ENCODE measurements at regions not wholly inside any gene's neighbourhood (a gene's known extent, or its start where the extent isn't known, plus 50 kb on each side); places are given as distances from the start of the nearest gene placed in this dataset.

DNA sequence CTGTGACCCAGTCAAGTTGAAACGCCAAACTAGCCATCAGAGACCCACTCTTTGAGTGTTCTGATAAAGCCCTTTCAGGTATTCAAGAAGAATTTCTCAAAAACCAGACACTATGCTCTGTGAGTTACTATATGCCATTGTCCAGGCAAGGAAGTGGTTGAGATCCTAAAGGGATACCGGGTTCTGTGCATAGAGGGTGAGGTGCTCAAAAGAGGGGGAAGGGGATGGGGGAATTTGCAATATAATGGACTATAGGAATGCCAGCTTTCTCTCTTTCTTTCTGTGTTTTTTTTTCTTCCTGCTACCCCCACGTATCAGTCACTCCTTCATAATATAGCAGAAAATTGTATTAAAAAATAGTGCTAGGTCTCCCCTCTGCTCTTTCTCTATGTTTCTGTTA lies 1619.0 kb downstream of the STIM2 start (continued):
- TF ChIP-seq, protein P1, sequence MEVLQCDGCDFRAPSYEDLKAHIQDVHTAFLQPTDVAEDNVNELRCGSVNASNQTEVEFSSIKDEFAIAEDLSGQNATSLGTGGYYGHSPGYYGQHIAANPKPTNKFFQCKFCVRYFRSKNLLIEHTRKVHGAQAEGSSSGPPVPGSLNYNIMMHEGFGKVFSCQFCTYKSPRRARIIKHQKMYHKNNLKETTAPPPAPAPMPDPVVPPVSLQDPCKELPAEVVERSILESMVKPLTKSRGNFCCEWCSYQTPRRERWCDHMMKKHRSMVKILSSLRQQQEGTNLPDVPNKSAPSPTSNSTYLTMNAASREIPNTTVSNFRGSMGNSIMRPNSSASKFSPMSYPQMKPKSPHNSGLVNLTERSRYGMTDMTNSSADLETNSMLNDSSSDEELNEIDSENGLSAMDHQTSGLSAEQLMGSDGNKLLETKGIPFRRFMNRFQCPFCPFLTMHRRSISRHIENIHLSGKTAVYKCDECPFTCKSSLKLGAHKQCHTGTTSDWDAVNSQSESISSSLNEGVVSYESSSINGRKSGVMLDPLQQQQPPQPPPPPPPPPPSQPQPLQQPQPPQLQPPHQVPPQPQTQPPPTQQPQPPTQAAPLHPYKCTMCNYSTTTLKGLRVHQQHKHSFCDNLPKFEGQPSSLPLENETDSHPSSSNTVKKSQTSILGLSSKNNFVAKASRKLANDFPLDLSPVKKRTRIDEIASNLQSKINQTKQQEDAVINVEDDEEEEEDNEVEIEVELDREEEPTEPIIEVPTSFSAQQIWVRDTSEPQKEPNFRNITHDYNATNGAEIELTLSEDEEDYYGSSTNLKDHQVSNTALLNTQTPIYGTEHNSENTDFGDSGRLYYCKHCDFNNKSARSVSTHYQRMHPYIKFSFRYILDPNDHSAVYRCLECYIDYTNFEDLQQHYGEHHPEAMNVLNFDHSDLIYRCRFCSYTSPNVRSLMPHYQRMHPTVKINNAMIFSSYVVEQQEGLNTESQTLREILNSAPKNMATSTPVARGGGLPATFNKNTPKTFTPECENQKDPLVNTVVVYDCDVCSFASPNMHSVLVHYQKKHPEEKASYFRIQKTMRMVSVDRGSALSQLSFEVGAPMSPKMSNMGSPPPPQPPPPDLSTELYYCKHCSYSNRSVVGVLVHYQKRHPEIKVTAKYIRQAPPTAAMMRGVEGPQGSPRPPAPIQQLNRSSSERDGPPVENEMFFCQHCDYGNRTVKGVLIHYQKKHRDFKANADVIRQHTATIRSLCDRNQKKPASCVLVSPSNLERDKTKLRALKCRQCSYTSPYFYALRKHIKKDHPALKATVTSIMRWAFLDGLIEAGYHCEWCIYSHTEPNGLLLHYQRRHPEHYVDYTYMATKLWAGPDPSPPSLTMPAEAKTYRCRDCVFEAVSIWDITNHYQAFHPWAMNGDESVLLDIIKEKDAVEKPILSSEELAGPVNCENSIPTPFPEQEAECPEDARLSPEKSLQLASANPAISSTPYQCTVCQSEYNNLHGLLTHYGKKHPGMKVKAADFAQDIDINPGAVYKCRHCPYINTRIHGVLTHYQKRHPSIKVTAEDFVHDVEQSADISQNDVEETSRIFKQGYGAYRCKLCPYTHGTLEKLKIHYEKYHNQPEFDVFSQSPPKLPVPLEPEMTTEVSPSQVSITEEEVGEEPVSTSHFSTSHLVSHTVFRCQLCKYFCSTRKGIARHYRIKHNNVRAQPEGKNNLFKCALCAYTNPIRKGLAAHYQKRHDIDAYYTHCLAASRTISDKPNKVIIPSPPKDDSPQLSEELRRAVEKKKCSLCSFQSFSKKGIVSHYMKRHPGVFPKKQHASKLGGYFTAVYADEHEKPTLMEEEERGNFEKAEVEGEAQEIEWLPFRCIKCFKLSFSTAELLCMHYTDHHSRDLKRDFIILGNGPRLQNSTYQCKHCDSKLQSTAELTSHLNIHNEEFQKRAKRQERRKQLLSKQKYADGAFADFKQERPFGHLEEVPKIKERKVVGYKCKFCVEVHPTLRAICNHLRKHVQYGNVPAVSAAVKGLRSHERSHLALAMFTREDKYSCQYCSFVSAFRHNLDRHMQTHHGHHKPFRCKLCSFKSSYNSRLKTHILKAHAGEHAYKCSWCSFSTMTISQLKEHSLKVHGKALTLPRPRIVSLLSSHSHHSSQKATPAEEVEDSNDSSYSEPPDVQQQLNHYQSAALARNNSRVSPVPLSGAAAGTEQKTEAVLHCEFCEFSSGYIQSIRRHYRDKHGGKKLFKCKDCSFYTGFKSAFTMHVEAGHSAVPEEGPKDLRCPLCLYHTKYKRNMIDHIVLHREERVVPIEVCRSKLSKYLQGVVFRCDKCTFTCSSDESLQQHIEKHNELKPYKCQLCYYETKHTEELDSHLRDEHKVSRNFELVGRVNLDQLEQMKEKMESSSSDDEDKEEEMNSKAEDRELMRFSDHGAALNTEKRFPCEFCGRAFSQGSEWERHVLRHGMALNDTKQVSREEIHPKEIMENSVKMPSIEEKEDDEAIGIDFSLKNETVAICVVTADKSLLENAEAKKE (CRISPR knock-in tag; IDR thresholded peaks at IDR 0.05), result no peak
- TF ChIP-seq EZH2 (IDR thresholded peaks at IDR 0.05; ENCODE audit: low read depth, unreplicated experiment), result no peak
- no peak for TF ChIP-seq CREB1 (CRISPR knock-in tag; IDR thresholded peaks at IDR 0.05; ENCODE audit: low read depth)
- no peak for TF ChIP-seq STAT1 (IDR thresholded peaks at IDR 0.05; ENCODE audit: unreplicated experiment)

DNA sequence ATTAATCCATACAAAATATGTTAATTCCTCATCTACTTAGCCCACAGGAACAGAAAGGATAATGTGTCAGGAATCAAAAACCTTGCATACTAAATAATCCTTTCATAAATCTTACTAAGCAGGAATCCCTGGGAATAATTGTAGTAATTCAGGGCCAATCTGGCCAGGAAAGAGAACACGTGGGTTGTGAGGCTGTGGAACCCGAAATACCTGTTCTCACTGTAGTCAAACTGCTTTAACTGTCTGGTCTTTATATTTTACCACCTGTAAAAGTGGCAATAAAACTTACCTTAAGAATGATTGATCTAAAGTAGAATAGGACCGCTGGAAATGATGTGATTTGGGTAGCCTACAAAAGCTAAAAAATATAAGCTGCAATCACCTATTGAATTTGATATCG lies 1620.9 kb downstream of the STIM2 start:
- Mint-ChIP-seq H3K9me3 (no peaks in the 10 kb centered on the region; the same call in 2 of the 3 replicates), H3K27ac (no peak overlapping the region), H3K4me3 (no peak overlapping the region), H3K27me3 (ENCODE audit: insufficient read depth, low read depth, poor library complexity) (peaks cover 2% of the 10 kb centered on the region), H3K36me3 (ENCODE audit: low read depth) (no peaks in the 10 kb centered on the region; the same call in 1 of the 3 replicates), H3K4me1 (peaks cover 42% of the 10 kb centered on the region)
- no peak for ATAC-seq
- peaks cover 5% of the 10 kb centered on the region; the same call in 1 of the 2 replicates for H3K9me2 ChIP-seq (ENCODE audit: insufficient read depth)
- no peaks in the 10 kb centered on the region for H3F3A ChIP-seq (replicated peaks; ENCODE audit: low read depth)
- H3K27ac ChIP-seq (ENCODE audit: low read depth), result no peak overlapping the region
- H3K4me2 ChIP-seq, result peak overlapping the region; percentile 19; the same call in 1 of the 2 replicates
- H3K79me2 ChIP-seq (replicated peaks; ENCODE audit: insufficient read depth), result no peaks in the 10 kb centered on the region
- H3K36me3 ChIP-seq (ENCODE audit: insufficient read depth), result no peaks in the 10 kb centered on the region
- peak; percentile 26 for DNase-seq (ENCODE audit: low spot score)
- H4K20me1 ChIP-seq (replicated peaks; ENCODE audit: insufficient read depth), result no peaks in the 10 kb centered on the region
- H2AFZ ChIP-seq, result no peak overlapping the region
- no peak overlapping the region for H3K4me3 ChIP-seq
- H3K27me3 ChIP-seq (ENCODE audit: insufficient read depth), result no peaks in the 10 kb centered on the region
- TF ChIP-seq EZH2 (IDR thresholded peaks at IDR 0.05; ENCODE audit: low read depth, unreplicated experiment) (no peak), JUNB (IDR thresholded peaks at IDR 0.05; ENCODE audit: unreplicated experiment) (no peak)
- TF ChIP-seq, protein P1 (CRISPR knock-in tag; IDR thresholded peaks at IDR 0.05), result no peak
- TF ChIP-seq, protein P2, sequence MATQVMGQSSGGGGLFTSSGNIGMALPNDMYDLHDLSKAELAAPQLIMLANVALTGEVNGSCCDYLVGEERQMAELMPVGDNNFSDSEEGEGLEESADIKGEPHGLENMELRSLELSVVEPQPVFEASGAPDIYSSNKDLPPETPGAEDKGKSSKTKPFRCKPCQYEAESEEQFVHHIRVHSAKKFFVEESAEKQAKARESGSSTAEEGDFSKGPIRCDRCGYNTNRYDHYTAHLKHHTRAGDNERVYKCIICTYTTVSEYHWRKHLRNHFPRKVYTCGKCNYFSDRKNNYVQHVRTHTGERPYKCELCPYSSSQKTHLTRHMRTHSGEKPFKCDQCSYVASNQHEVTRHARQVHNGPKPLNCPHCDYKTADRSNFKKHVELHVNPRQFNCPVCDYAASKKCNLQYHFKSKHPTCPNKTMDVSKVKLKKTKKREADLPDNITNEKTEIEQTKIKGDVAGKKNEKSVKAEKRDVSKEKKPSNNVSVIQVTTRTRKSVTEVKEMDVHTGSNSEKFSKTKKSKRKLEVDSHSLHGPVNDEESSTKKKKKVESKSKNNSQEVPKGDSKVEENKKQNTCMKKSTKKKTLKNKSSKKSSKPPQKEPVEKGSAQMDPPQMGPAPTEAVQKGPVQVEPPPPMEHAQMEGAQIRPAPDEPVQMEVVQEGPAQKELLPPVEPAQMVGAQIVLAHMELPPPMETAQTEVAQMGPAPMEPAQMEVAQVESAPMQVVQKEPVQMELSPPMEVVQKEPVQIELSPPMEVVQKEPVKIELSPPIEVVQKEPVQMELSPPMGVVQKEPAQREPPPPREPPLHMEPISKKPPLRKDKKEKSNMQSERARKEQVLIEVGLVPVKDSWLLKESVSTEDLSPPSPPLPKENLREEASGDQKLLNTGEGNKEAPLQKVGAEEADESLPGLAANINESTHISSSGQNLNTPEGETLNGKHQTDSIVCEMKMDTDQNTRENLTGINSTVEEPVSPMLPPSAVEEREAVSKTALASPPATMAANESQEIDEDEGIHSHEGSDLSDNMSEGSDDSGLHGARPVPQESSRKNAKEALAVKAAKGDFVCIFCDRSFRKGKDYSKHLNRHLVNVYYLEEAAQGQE (IDR thresholded peaks at IDR 0.05; ENCODE audit: unreplicated experiment), result no peak
- H3K4me1 ChIP-seq (ENCODE audit: insufficient read depth), result peaks cover 47% of the 10 kb centered on the region
